Immature natural killer cell (primary cell): ENCODE measurements at regions not wholly inside any gene's neighbourhood (a gene's known extent, or its start where the extent isn't known, plus 50 kb on each side); places are given as distances from the start of the nearest gene placed in this dataset.

Source experiments
- DNase-seq, 3 donors: peaks; one replicate each; pipeline ENCODE4 v3.0.0; 2022; ENCODE audit warnings: mixed read lengths in 1 of 3
- H3K27ac Mint-ChIP-seq, 6 donors: one replicate each; pipeline ENCODE4 v1.8.0; 2020; ENCODE audit warnings: mixed read lengths in 6 of 6, mild to moderate bottlenecking in 5 of 6, inconsistent platforms in 4 of 6, moderate library complexity in 3 of 6
- H3K27me3 Mint-ChIP-seq, 3 donors: one replicate each; pipeline ENCODE4 v1.8.0; 2020 to 2021; ENCODE audit warnings: low read depth in 3 of 3, mild to moderate bottlenecking in 3 of 3, mixed read lengths in 3 of 3, moderate library complexity in 3 of 3, inconsistent platforms in 1 of 3
- H3K36me3 Mint-ChIP-seq, 3 donors: one replicate each; pipeline ENCODE4 v1.8.0; 2020; ENCODE audit warnings: mixed read lengths in 3 of 3, inconsistent platforms in 2 of 3, mild to moderate bottlenecking in 2 of 3
- H3K4me1 Mint-ChIP-seq, 2 donors: one replicate each; pipeline ENCODE4 v1.8.0; 2020; ENCODE audit warnings: inconsistent platforms in 2 of 2, mild to moderate bottlenecking in 2 of 2, mixed read lengths in 2 of 2, moderate library complexity in 1 of 2
- H3K4me3 Mint-ChIP-seq, 5 donors: one replicate each; pipeline ENCODE4 v1.8.0; 2020; ENCODE audit warnings: mild to moderate bottlenecking in 5 of 5, mixed read lengths in 5 of 5, inconsistent platforms in 3 of 5, moderate library complexity in 3 of 5
- H3K9me3 Mint-ChIP-seq, 6 donors: one replicate each; pipeline ENCODE4 v1.8.0; 2020; ENCODE audit warnings: mild to moderate bottlenecking in 6 of 6, mixed read lengths in 6 of 6, inconsistent platforms in 4 of 6, moderate library complexity in 3 of 6

- Mint-ChIP-seq H3K4me1 (no peaks in the 10 kb centered on the region), H3K4me3 (no peak overlapping the region), H3K36me3 (no peaks in the 10 kb centered on the region), H3K27ac (no peak overlapping the region), H3K9me3 (peaks cover 0 to 2% (median 0%) of the 10 kb centered on the region in 6 donors), H3K27me3 (peaks cover 0 to 2% (median 0%) of the 10 kb centered on the region in 3 donors)
- no peak for DNase-seq
These were observed 67.8 kb upstream of the KLF4 start for GRCh38 chr9:107557236-107557990.

- H3K27me3 Mint-ChIP-seq = peaks cover 0 to 2% (median 0%) of the 10 kb centered on the region in 3 donors
- no peaks in the 10 kb centered on the region for H3K36me3 Mint-ChIP-seq
- DNase-seq = no peak
- H3K9me3 Mint-ChIP-seq = peaks cover 0 to 2% (median 0%) of the 10 kb centered on the region in 6 donors
- H3K4me1 Mint-ChIP-seq = no peaks in the 10 kb centered on the region
- no peak overlapping the region for H3K27ac Mint-ChIP-seq
- no peak overlapping the region for H3K4me3 Mint-ChIP-seq
These were observed 65.1 kb upstream of the KLF4 start for GRCh38 chr9:107554636-107555035.

- Mint-ChIP-seq H3K9me3 (peaks cover 0 to 2% (median 0%) of the 10 kb centered on the region in 6 donors), H3K27me3 (peaks cover 0 to 3% (median 2%) of the 10 kb centered on the region in 3 donors), H3K27ac (no peak overlapping the region), H3K4me1 (no peaks in the 10 kb centered on the region), H3K4me3 (no peak overlapping the region), H3K36me3 (no peaks in the 10 kb centered on the region)
- DNase-seq = no peak
These were observed 59.0 kb upstream of the KLF4 start for GRCh38 chr9:107548298-107549142.

GRCh38 chr9:107547772-107548297 is 58.3 kb upstream of the KLF4 start:
- Mint-ChIP-seq H3K36me3 (no peaks in the 10 kb centered on the region), H3K27ac (no peak overlapping the region), H3K4me3 (no peak overlapping the region), H3K27me3 (peaks cover 0 to 3% (median 2%) of the 10 kb centered on the region in 3 donors), H3K9me3 (peaks cover 0 to 2% (median 0%) of the 10 kb centered on the region in 6 donors), H3K4me1 (no peaks in the 10 kb centered on the region)
- DNase-seq = no peak

GRCh38 chr9:107547303-107547702 is 57.7 kb upstream of the KLF4 start:
- Mint-ChIP-seq H3K4me3 (no peak overlapping the region), H3K9me3 (peaks cover 0 to 2% (median 0%) of the 10 kb centered on the region in 6 donors), H3K36me3 (no peaks in the 10 kb centered on the region), H3K4me1 (no peaks in the 10 kb centered on the region), H3K27ac (no peak overlapping the region), H3K27me3 (peaks cover 0 to 3% (median 2%) of the 10 kb centered on the region in 3 donors)
- DNase-seq = no peak

- H3K27me3 Mint-ChIP-seq = peaks cover 0 to 3% (median 2%) of the 10 kb centered on the region in 3 donors
These were observed 57.3 kb upstream of the KLF4 start for GRCh38 chr9:107546859-107547258.

GRCh38 chr9:107545036-107545435 is 55.5 kb upstream of the KLF4 start:
- Mint-ChIP-seq H3K4me3 (no peak overlapping the region), H3K27ac (no peak overlapping the region), H3K9me3 (peaks cover 0 to 2% (median 0%) of the 10 kb centered on the region in 6 donors), H3K27me3 (peaks cover 0 to 3% (median 2%) of the 10 kb centered on the region in 3 donors), H3K4me1 (no peaks in the 10 kb centered on the region), H3K36me3 (no peaks in the 10 kb centered on the region)
- no peak for DNase-seq

More at GRCh38 chr9:107546859-107547258, 57.3 kb upstream of the KLF4 start:
- H3K4me1 Mint-ChIP-seq = no peaks in the 10 kb centered on the region
- H3K36me3 Mint-ChIP-seq = no peaks in the 10 kb centered on the region
- no peak overlapping the region for H3K4me3 Mint-ChIP-seq
- DNase-seq = no peak
- H3K9me3 Mint-ChIP-seq = peaks cover 0 to 2% (median 0%) of the 10 kb centered on the region in 6 donors
- no peak overlapping the region for H3K27ac Mint-ChIP-seq

GRCh38 chr9:107542411-107543157 is 53.0 kb upstream of the KLF4 start:
- H3K9me3 Mint-ChIP-seq = no peaks in the 10 kb centered on the region
- DNase-seq = no peak
- H3K27ac Mint-ChIP-seq = no peak overlapping the region
- no peak overlapping the region for H3K4me3 Mint-ChIP-seq
- H3K4me1 Mint-ChIP-seq = no peaks in the 10 kb centered on the region
- peaks cover 0 to 3% (median 0%) of the 10 kb centered on the region in 3 donors for H3K27me3 Mint-ChIP-seq
- no peaks in the 10 kb centered on the region for H3K36me3 Mint-ChIP-seq

GRCh38 chr9:107541523-107541922 is 52.0 kb upstream of the KLF4 start:
- DNase-seq = no peak
- H3K4me3 Mint-ChIP-seq = no peak overlapping the region
- H3K27me3 Mint-ChIP-seq = peaks cover 0 to 2% (median 0%) of the 10 kb centered on the region in 3 donors
- no peaks in the 10 kb centered on the region for H3K4me1 Mint-ChIP-seq
- no peak overlapping the region for H3K27ac Mint-ChIP-seq
- H3K36me3 Mint-ChIP-seq = no peaks in the 10 kb centered on the region
- H3K9me3 Mint-ChIP-seq = no peaks in the 10 kb centered on the region

- Mint-ChIP-seq H3K27me3 (peaks cover 0 to 2% (median 0%) of the 10 kb centered on the region in 3 donors), H3K9me3 (no peaks in the 10 kb centered on the region), H3K27ac (no peak overlapping the region), H3K4me1 (no peaks in the 10 kb centered on the region), H3K36me3 (no peaks in the 10 kb centered on the region), H3K4me3 (no peak overlapping the region)
- DNase-seq = no peak
These were observed 50.6 kb upstream of the KLF4 start for GRCh38 chr9:107540164-107540561.

GRCh38 chr9:107539427-107540163 is 50.0 kb upstream of the KLF4 start:
- H3K4me3 Mint-ChIP-seq = no peak overlapping the region
- H3K9me3 Mint-ChIP-seq = no peaks in the 10 kb centered on the region
- H3K27ac Mint-ChIP-seq = no peak overlapping the region
- no peak for DNase-seq
- no peaks in the 10 kb centered on the region for H3K4me1 Mint-ChIP-seq
- H3K27me3 Mint-ChIP-seq = peaks cover 0 to 2% (median 0%) of the 10 kb centered on the region in 3 donors
- H3K36me3 Mint-ChIP-seq = no peaks in the 10 kb centered on the region
